ENCODE measurements at regions not wholly inside any gene's neighbourhood (a gene's known extent, or its start where the extent isn't known, plus 50 kb on each side); places are given as distances from the start of the nearest gene placed in this dataset.

DNA sequence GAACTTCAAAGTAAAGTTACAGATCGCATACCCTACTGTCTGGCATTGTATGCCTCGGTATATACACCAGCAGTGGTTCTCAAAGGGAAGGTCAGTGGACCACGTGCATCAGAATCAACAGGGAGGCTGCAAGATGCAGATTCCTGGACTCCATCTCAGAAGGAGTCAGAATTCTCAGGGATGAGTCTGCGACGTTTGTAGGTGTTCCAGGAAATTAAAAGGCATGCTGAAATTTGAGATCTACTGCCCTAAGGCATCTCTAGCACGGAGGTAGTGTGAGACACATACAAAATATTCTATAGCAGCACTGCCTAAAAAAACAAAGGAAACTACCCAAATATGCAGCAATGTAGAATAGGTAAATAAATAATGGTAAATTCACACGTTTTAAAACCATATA is 136.8 kb upstream of the BNIP2 start:
- no peaks in the 10 kb centered on the region for H3K36me3 Mint-ChIP-seq (ENCODE audit: low read depth)
- no peaks in the 10 kb centered on the region for H3K27me3 ChIP-seq (ENCODE audit: control insufficient read depth, insufficient read depth, low read length, poor library complexity, severe bottlenecking)
- no peaks in the 10 kb centered on the region for H3K36me3 ChIP-seq (ENCODE audit: control insufficient read depth, insufficient read depth, low read length)
- no peak overlapping the region for H3K27ac Mint-ChIP-seq
- H3K4me1 ChIP-seq (ENCODE audit: control insufficient read depth, insufficient read depth, low read length): no peaks in the 10 kb centered on the region
- peaks cover 2% of the 10 kb centered on the region for H3K27me3 Mint-ChIP-seq (ENCODE audit: insufficient read depth)
- H3K4me3 Mint-ChIP-seq: no peak overlapping the region
- no peak for DNase-seq
- H3K4me1 Mint-ChIP-seq: no peaks in the 10 kb centered on the region
- H3K9me3 ChIP-seq (ENCODE audit: control insufficient read depth, low read length): no peaks in the 10 kb centered on the region
- TF ChIP-seq, protein P1, sequence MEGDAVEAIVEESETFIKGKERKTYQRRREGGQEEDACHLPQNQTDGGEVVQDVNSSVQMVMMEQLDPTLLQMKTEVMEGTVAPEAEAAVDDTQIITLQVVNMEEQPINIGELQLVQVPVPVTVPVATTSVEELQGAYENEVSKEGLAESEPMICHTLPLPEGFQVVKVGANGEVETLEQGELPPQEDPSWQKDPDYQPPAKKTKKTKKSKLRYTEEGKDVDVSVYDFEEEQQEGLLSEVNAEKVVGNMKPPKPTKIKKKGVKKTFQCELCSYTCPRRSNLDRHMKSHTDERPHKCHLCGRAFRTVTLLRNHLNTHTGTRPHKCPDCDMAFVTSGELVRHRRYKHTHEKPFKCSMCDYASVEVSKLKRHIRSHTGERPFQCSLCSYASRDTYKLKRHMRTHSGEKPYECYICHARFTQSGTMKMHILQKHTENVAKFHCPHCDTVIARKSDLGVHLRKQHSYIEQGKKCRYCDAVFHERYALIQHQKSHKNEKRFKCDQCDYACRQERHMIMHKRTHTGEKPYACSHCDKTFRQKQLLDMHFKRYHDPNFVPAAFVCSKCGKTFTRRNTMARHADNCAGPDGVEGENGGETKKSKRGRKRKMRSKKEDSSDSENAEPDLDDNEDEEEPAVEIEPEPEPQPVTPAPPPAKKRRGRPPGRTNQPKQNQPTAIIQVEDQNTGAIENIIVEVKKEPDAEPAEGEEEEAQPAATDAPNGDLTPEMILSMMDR (conservative IDR thresholded peaks at IDR 0.05): no peak
- 70 to 87% methylated on average over 5 to 7 of the region's 7 CpGs for WGBS, 2 experiments (ENCODE audit: insufficient coverage in 1 of 2, insufficient read length in 1 of 2)
- H3K27ac ChIP-seq (ENCODE audit: low read depth, low read length): no peak overlapping the region
- H3K9me3 Mint-ChIP-seq: no peaks in the 10 kb centered on the region
- no peak overlapping the region for H3K4me3 ChIP-seq (ENCODE audit: low read length)
- H3K9ac ChIP-seq (ENCODE audit: extremely low read depth, low read length, poor library complexity, severe bottlenecking): no peak overlapping the region

DNA sequence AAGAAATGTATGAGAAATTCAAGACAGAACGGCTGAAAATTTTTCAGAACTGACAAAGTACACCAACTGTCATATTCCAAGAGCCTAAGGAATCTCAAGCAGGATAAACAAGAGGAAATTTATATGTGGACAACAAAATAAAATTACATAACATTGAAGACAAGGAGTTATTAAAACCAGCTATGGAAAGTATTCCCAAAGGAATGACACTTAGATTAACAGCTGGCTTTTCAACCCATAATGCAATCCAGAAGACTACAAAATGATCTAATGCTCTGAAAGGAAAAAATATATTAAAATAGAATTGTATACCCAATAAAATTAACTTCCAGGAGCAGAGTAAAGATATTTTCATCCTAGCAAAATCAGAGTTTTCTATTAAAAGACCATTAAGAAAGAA is 132.2 kb upstream of the BNIP2 start:
- Mint-ChIP-seq H3K4me3 (no peak overlapping the region), H3K36me3 (ENCODE audit: low read depth) (no peaks in the 10 kb centered on the region), H3K27ac (no peak overlapping the region), H3K27me3 (ENCODE audit: insufficient read depth) (no peaks in the 10 kb centered on the region), H3K4me1 (peaks cover 23% of the 10 kb centered on the region), H3K9me3 (no peaks in the 10 kb centered on the region)
- H3K27ac ChIP-seq (ENCODE audit: low read depth, low read length): no peak overlapping the region
- H3K36me3 ChIP-seq (ENCODE audit: control insufficient read depth, insufficient read depth, low read length): no peaks in the 10 kb centered on the region
- H3K27me3 ChIP-seq (ENCODE audit: control insufficient read depth, insufficient read depth, low read length, poor library complexity, severe bottlenecking): no peaks in the 10 kb centered on the region
- H3K9me3 ChIP-seq (ENCODE audit: control insufficient read depth, low read length): no peaks in the 10 kb centered on the region
- TF ChIP-seq, protein P1 (conservative IDR thresholded peaks at IDR 0.05): no peak
- no peak overlapping the region for H3K9ac ChIP-seq (ENCODE audit: extremely low read depth, low read length, poor library complexity, severe bottlenecking)
- DNase-seq: no peak
- no peaks in the 10 kb centered on the region for H3K4me1 ChIP-seq (ENCODE audit: control insufficient read depth, insufficient read depth, low read length)
- no peak overlapping the region for H3K4me3 ChIP-seq (ENCODE audit: low read length)
- WGBS, 2 experiments (ENCODE audit: insufficient coverage in 1 of 2, insufficient read length in 1 of 2): 88% methylated on average over 1 of the region's 1 CpG; no CpG with 5 or more reads in 1 of the 2 experiments

DNA sequence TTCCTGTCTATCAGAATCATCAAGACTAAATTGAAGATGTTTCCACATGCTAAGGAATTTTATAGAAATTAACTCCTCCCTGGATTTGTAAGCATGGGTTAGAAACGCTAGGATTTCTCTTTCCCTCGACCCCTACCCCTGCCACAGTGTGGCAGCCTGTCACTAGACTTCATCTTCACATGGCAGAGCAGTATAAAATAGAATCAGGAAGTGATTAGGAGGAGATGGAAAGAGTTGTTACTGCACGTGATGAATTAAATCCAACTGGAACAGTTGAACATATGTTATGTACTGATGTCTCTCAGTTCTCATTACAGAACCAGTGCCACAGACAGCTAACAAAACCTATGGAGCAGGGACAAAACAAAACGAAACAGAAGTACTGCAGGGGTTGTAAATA is 130.0 kb upstream of the BNIP2 start:
- H3K36me3 Mint-ChIP-seq (ENCODE audit: low read depth): no peaks in the 10 kb centered on the region
- Histone ChIP-seq H3K27ac (ENCODE audit: low read depth, low read length) (no peak overlapping the region), H3K9ac (ENCODE audit: extremely low read depth, low read length, poor library complexity, severe bottlenecking) (no peak overlapping the region), H3K9me3 (ENCODE audit: control insufficient read depth, low read length) (no peaks in the 10 kb centered on the region), H3K4me1 (ENCODE audit: control insufficient read depth, insufficient read depth, low read length) (no peaks in the 10 kb centered on the region), H3K4me3 (ENCODE audit: low read length) (no peak overlapping the region), H3K36me3 (ENCODE audit: control insufficient read depth, insufficient read depth, low read length) (no peaks in the 10 kb centered on the region), H3K27me3 (ENCODE audit: control insufficient read depth, insufficient read depth, low read length, poor library complexity, severe bottlenecking) (no peaks in the 10 kb centered on the region)
- no peak overlapping the region for H3K27ac Mint-ChIP-seq
- TF ChIP-seq, protein P1 (conservative IDR thresholded peaks at IDR 0.05): no peak
- H3K9me3 Mint-ChIP-seq: no peaks in the 10 kb centered on the region
- no peaks in the 10 kb centered on the region for H3K27me3 Mint-ChIP-seq (ENCODE audit: insufficient read depth)
- 54 to 65% methylated on average over 3 to 4 of the region's 4 CpGs for WGBS, 2 experiments (ENCODE audit: insufficient coverage in 1 of 2, insufficient read length in 1 of 2)
- H3K4me3 Mint-ChIP-seq: no peak overlapping the region
- DNase-seq: no peak
- H3K4me1 Mint-ChIP-seq: peaks cover 32% of the 10 kb centered on the region

Measured in endodermal cell (in vitro differentiated cells).